MM.1S (cell line): ENCODE measurements at regions not wholly inside any gene's neighbourhood (a gene's known extent, or its start where the extent isn't known, plus 50 kb on each side); places are given as distances from the start of the nearest gene placed in this dataset.
"Not testable (repeated sequence)": the region's sequence is repeated elsewhere in the genome, so short reads cannot be mapped to it uniquely, and the experiment has no call there.

Experiments used
- CTCF ChIP-seq: fragments of 300-600 bp; sonication (generic); IDR thresholded peaks from 2 replicates; pipeline ENCODE4 v1.5.1; 2016; ENCODE audit warnings: antibody characterized with exemption, low read length, mixed read lengths
- EZH2 ChIP-seq: fragments of 300-600 bp; sonication (generic); optimal IDR thresholded peaks from 2 replicates; pipeline ENCODE3; 2017; ENCODE audit warnings: low read depth, mild to moderate bottlenecking, antibody characterized with exemption, low read length, mixed read lengths
- EZH2phosphoT487 ChIP-seq: fragments of 300-600 bp; sonication (generic); IDR thresholded peaks from 2 replicates; pipeline ENCODE4 v1.6.1; 2018; ENCODE audit warnings: antibody characterized with exemption, low read length

- not testable (repeated sequence) for TF ChIP-seq EZH2, CTCF, EZH2phosphoT487
Measured at GRCh38 chr1:146409817-146410441, 181.1 kb upstream of the NOTCH2NLA start.
